NCI-H1930 (cell line): ENCODE measurements at regions not wholly inside any gene's neighbourhood (a gene's known extent, or its start where the extent isn't known, plus 50 kb on each side); places are given as distances from the start of the nearest gene placed in this dataset.

Experiments
- DNase-seq, 2 experiments: peaks; one replicate each; lab custom pipeline; 2025; lab: John Stamatoyannopoulos, UW

DNA sequence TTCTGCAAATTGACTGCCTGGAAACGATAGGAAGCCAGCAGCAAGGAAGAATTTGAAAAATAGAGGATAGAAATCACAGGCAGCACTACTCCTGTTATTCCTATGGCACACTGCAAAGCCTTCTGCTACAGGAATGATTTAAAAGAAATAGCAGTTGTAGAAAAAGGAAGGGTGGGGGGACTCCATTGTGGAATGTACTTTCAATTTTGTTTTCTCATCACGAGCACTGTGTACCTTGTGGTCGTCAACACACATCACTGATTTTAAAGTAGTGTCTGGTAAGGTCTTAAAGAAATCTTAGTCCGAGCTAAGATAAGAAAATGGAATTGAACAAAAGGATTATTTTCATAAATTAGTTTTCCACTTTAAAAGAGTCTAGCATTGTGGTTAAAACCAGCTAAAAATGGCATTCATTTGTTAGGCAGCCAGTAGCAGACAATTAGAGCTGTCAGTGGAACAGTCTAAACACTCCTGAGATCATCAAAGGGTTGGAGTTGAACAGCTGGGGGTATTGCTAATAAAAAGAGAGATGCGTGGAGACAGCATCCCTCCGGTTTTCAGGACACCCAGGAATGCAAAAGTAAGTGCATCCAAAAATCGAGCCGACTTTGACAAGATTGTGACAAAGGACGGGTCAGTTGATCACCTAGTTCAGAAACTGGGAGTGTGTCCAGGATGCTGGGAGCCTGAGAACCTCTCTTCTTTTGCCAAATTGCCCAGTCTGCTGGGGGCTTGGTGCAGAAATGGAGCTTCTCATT is 97.8 kb upstream of the WWC1 start:
- DNase-seq = no peak

DNA sequence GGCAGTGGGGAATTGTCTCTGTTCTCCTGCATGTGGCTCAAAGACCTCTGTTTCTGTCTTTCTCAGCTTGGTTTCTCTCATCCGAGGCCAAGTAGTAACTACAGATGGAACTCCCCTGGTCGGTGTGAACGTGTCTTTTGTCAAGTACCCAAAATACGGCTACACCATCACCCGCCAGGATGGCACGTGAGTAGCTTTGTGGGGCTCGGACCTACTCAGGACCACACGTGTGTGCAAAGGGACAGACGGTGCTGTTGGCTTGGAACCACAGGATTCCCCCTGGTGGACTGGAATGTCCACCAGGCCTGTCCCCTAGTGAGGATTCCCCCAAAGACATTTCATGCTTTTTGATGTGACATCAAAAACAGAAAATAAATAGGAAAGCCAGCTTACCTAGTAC is 96.3 kb upstream of the WWC1 start:
- no peak for DNase-seq

DNA sequence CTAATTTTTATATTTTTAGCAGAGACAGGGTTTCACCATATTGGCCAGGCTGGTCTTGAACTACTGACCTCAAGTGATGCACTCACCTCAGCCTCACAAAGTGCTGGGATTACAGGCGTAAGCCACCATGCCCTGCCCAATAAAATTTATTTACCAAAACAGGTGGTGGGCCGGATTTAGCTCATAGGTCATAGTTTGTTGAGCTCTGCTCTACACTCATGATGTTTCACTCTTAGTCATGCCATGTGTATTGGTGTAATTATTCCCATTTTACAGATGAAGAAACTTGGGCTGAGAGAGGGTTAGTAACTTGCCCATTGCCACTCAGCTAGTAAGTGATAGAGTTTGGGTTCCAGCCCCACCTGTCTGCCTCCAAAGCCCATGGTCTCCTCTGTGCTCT is 93.1 kb upstream of the WWC1 start:
- no peak for DNase-seq

DNA sequence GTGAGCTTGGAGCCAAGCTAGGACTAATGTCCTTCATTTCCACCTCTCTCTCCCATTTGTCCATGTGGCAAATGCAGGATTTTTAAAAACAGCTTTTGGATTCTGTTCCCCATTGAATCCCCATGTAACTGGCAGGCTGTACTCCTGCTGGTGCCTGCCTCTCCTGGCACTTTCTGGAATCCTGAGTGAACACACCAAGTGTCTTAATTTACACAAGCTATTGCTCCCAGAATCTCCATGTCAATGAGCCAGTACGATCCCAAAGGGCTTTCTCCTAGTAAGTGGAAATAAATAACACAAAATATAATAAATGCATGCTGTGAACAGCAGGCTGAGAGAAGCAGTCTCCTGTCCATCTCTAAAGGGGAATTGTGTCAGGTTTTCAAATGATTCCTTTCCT is 88.4 kb upstream of the WWC1 start:
- no peak for DNase-seq

DNA sequence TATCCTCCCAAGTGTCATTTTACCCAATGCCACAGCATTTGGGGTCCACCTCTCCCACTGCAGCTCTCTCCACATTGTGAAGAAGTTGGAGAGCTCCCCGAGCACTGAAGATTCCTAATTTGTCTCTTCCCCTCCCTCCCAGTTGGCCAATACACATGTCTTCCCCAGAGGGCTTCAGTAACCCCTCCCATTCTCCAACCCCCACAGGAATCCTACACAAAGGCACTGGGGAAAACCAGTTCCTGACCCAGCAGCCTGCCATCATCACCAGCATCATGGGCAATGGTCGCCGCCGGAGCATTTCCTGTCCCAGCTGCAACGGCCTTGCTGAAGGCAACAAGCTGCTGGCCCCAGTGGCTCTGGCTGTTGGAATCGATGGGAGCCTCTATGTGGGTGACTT is 87.3 kb upstream of the WWC1 start:
- no peak for DNase-seq

DNA sequence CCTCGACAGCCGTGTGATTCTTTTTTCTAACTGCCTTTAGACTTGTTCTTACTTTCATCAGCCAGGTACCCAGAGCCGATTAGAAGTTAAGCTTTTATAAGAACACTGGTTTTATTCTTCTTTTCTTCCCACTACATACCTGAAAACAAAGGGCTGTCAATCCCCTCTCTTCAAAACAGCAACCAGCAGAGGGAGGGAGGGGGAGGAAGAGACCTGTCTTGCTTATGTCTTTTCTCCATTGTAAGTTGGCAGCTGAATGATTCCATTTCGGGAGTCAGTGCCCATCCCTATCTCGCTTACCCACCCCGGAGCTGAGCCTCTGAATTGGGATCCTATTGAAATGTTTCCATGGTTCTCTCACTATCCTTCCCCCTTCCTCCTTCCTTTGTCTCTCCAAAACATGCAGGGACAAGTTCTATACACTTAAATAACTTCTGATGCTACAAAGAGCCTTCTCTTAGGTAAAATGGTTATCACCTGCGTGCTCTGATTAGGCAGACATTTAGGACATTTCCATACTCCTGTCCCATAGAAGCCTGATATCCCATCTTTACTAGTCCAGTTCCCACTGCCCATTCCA is 83.9 kb upstream of the WWC1 start:
- DNase-seq = no peak

DNA sequence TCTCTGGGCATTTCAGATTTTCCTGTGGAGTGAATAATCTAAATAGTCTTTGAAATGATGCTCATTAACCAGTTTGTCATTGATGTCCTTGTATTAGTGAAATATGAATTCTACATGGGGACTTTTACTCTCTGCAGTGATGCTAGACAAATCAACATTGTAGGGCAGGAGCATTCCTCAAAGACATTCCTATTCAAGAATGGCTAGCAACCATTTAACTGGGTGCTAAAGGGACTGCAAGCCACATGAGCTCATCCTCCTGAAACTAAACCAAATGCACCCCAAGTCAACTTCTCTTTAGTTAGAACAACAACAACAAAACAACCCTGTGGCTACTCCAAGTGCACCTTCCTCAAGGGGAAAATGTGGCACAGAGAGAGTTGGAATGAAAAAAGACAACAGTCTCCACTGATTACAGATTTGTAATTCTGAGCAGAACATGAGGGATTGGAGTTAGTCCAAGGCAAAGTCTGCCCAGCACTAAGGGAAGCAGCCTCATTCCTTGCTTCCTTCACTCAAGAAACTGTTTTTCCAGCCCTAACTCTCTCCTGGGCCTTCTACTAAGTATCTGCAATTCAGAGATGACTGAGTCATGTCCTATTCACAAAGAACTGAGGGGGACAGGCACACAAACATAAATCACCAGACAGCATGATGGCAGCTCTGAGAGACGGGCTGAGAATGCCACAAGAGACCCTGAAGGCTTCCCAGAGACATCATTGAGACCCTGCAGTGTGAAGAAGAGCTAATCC is 82.0 kb upstream of the WWC1 start:
- no peak for DNase-seq

DNA sequence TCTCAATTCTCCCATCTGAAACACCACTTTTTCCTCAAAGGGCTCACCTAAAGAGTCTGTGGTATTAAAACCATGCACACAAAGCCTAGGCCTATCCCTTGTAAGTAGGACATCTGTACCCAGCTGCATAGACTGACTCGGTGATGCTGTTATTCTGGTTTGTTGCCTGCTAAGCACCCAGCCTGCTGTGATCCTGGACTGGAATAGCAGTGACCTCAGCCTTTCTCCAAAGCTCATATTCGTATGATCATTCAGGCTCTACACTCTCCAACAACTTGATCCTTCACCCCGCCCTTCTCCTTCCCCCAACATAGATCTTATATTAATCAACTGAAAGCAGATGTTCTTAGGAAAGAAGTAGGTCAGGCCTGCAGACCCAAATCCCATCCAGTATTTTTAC is 81.4 kb upstream of the WWC1 start:
- DNase-seq = no peak

DNA sequence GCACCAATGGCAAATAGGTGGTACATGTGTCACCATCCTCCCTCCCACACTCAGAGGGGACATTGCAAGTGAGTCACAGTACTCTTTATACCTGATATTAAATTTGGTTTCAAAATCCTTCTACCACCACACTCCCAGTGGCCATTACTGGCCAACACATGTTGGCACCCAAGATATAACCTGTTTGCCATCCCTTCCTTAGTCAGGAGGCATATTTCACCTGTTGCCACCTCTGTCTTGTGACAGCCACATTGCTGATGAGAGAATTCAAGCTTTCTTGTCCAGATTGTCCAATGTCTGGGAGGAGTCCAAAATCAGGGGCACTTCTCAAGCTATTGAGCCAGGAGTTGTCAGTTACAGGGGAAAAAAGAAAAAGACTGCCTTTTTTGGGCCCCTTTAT is 80.2 kb upstream of the WWC1 start:
- DNase-seq = no peak

DNA sequence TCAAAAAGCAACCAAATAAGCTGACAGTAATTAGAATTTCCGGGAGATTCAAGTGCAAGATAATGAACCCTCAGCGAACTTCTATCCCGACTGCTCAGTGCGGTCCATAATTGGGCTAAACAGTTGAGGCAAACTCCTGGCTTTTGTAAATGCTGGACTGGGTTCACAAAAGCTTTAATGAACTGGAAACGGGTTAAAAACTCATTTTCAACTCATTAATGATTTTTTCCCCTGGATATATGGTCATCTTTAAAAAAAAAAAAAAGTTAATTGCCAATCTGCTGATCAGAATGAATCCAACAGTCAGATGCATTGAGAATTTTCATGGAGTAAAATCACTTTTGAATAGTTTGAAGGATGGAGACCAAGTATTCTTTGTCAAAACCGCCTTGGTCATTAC is 79.5 kb upstream of the WWC1 start:
- no peak for DNase-seq

DNA sequence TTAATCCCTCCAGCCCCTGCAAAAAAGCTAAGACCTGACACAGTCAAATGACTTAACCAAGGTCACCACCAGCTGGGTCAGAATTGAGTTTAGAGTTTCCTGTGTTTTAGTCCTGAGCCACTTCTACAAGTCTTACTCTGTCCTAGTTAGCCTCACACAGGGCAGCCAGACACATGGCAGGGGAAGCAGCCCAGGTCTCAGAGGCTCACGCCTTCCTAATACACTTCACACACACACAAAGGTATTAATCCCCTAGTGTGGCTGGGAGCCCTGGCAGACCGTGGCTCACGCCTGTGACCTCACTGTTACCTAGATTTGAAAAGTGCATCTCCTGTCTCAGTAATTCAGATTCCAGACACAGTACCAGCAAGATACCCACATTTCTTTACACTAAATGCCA is 77.4 kb upstream of the WWC1 start:
- DNase-seq = no peak

DNA sequence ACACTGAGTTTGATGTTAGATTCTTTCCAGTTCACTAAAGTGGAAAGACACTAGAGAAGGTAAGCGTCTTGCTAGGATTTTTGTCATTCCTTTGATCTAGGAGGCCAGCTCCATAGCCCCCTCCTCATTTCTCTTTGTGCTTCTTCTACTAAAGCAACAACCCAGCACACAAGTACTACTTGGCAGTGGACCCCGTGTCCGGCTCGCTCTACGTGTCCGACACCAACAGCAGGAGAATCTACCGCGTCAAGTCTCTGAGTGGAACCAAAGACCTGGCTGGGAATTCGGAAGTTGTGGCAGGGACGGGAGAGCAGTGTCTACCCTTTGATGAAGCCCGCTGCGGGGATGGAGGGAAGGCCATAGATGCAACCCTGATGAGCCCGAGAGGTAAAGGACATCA is 76.6 kb upstream of the WWC1 start:
- no peak for DNase-seq

DNA sequence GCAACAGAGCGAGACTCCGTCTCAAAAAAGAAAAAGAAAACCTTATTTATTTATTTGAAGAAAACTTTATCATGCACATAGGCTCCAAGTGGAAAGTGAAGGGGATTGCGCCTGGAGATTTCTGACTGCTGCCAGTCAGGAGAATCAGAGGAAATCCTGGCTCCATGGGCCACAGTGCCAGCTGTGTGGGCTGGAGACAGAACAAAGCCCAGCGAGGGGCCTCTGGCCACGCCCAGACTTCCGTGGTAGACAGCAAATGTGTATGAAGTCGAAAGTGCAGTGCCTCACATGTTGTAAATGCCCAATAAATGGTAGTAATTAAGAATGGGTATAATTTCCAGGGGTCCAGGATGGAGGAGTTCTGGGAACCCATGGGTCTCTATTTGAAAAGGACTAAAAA is 75.8 kb upstream of the WWC1 start:
- DNase-seq = no peak

DNA sequence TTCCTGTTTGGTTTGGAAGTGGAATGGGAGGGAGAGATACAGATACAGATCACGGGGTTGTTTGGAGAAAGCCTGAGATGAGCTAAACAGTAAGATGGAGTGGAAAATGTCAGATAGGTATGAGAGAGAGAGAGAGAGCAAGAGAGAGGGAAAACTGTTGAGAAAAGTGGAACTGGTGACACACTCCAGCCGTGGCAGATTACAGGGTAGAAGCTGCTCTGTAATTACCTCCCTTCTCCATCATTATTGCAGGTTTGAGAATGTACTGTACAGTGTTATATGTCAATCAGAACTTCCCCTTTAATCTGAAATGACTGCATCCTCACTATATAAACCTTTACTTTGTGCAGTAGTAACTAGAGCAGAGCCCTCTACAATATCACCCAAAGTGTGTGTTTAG is 74.5 kb upstream of the WWC1 start:
- DNase-seq = no peak

DNA sequence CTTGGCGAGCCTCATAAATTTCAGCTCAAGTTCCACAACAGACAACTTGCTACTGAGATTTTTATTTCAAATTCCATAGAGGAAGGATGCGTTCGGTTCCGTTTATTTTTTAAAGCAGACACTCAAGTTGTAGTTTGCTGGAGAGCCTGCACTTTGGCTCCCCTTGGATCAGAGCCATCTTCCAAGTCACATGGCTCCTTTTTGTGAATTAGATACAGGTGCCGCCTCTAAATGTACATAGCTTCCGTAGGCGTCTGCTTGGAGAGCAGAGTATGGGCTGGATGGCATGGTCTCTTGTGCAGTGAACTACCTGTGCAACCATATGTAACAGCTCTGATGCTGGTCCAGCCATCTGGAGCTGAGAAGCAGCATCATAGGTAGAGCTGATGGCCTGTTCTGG is 73.9 kb upstream of the WWC1 start:
- DNase-seq = no peak

DNA sequence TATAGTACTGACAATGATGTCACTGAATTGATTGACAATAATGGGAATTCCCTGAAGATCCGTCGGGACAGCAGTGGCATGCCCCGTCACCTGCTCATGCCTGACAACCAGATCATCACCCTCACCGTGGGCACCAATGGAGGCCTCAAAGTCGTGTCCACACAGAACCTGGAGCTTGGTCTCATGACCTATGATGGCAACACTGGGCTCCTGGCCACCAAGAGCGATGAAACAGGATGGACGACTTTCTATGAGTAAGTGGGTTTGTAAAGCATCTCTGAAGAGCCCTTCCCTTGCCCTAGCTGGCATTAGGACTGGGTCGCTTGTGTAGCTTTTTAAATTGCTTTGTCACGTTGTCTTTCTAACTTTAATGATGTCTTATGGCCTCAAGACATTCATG is 72.7 kb upstream of the WWC1 start:
- DNase-seq = no peak

DNA sequence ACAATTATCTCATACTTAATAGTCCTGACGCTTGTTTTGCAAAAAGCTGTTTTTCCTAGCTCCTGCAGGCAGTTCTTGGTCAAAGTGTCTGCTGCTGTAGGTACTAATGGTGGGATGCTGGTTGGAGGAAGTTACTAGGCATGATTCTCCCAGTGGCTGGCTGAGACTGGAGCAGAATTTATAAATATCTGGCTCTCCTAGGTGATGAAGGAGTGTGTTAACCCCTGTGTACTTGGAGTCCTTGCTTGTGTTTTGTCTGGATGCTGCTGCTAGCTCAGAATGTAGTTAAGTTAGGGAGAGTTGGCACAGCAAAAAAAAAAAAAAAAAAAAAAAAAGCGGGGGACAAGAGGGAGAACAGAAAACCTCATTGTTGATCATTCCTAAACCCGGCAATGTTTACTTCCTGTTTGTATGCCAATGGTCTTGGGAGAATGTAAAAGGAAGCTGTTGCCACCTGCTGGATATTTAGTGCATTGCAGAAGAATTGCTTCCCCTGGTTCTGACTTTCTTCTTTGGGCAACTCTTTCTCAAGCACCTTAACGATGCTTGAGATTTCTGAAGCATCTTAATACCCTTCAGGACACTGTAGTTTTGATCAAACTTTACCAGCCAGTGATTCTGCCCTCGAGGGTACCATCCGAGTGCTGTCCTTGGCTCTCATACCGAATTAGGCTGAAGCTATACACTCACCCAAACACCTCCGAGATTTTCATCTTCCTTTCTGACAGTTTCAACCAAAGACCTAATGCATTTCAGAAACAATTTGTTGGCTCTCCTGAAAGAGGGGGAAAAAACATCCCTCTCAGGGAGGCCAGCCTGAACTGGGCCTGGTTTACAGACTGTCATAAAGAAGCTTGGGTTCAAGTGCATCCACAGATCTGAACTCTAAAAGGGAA is 71.7 kb upstream of the WWC1 start:
- DNase-seq = peak; percentile 23 to 36

DNA sequence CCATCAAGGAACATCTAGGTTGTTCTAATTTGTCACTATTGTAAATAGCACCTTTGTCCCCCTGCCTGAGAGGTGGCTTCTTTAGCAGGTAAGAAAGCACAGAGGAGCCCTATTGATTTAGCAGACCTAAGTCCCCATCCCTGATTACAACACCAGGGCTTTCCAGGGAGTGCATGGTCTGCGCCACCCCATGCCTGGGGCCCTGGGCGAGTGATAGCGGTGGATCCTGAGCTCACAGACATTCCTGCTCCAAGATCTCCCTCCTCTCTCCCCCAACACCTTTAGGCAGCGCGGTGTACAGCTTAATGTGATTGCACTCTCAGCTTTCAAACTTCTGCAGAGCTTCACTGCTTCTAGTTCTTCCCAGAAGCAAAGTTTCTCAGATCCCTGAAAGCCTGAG is 67.4 kb upstream of the WWC1 start:
- no peak for DNase-seq

DNA sequence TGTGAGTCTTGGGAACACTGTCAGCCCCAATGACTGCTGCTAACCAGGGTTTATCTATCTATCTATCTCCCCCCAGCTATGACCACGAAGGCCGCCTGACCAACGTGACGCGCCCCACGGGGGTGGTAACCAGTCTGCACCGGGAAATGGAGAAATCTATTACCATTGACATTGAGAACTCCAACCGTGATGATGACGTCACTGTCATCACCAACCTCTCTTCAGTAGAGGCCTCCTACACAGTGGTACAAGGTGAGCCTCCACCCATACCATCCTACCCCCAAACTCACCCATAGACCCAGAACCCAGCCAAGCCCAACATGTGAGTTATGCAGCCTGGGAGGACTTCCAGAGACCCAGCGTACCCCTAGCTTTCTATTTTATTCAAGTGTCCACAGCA is 65.4 kb upstream of the WWC1 start:
- DNase-seq = no peak

DNA sequence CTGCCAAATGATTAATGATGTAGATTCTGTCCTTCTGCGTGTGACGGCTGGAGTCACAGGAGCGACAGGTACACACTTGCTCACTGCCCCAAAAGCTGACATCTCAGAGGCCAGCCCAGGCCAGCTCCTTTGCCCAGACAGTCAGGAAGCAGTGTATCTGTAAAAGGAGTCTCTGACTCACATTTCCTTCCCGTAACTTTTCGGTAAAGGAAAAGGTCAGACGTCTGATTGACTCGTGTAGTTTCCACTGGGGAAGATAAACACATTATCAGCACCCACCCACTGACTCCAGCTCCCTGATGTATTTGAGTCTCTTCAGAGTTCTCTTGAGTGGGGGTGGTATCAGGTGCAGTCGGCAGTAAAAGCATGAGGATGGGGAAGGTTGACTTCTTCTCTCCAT is 64.4 kb upstream of the WWC1 start:
- no peak for DNase-seq

DNA sequence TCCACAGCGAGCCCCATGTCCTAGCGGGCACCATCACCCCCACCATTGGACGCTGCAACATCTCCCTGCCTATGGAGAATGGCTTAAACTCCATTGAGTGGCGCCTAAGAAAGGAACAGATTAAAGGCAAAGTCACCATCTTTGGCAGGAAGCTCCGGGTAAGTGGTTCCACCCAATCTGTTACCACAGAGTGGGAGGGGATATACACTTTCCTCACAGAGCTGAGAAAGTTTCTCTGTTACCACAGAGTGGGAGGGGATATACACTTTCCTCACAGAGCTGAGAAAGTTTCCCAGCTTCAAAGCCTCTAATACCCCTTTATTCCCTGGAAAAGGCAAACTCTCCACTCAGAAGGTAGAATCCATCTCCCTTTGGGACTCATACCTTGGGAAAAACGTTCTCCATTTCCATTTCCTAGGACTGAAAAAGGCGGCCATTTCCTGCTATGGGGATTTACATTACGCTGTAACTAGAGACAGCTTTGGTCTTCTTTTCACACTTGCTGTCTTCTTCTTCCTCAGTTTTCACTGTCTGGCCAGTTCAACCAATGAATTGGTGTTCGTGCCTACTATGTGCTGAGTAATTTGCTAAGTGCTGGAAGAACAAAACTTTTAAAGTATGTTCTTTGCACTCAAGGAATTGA is 63.4 kb upstream of the WWC1 start:
- no peak for DNase-seq

DNA sequence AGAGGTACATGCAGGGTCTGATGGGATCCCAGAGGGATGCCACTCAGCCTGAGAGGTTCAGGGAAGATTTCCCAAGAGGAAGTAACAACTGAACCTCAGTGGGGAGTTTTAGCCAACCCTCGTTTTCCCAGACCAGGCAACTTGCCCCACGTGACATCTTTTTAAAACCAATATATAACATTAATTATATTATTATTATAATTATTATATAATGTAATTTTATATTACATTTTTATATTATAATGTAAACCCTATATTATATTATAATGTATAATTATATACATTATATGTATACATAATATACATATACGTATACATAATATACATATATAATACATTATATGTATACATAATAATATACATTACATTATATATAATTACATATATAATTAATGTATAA is 62.8 kb upstream of the WWC1 start:
- no peak for DNase-seq
